Suprapubic skin (tissue), 4 donors: ENCODE measurements at regions not wholly inside any gene's neighbourhood (a gene's known extent, or its start where the extent isn't known, plus 50 kb on each side); places are given as distances from the start of the nearest gene placed in this dataset.

Experiments
- DNase-seq, 2 donors: peaks; one replicate each; pipeline ENCODE4 v3.0.0-alpha.2; 2019; ENCODE audit warnings: low spot score in 2 of 2
- H3K27ac ChIP-seq: fragments of 200-600 bp; sonication (generic); one replicate; pipeline ENCODE4 v1.5.1; 2019
- H3K27me3 ChIP-seq: fragments of 200-600 bp; sonication (generic); one replicate; pipeline ENCODE4 v1.5.1; 2019
- H3K36me3 ChIP-seq: fragments of 200-600 bp; sonication (generic); one replicate; pipeline ENCODE4 v1.5.1; 2019
- H3K4me1 ChIP-seq: fragments of 200-600 bp; sonication (generic); one replicate; pipeline ENCODE4 v1.5.1; 2019
- H3K4me3 ChIP-seq: fragments of 200-600 bp; sonication (generic); one replicate; pipeline ENCODE4 v1.5.1; 2019; ENCODE audit warnings: mild to moderate bottlenecking
- H3K9me3 ChIP-seq: fragments of 200-600 bp; sonication (generic); one replicate; pipeline ENCODE4 v1.5.1; 2019
- EP300 ChIP-seq: sonication (generic); formaldehyde crosslinking; IDR thresholded peaks from one replicate; pipeline ENCODE4 v1.6.1; 2017; ENCODE audit warnings: antibody characterized with exemption
- POLR2A ChIP-seq, 2 donors: fragments of 450-650 bp; IDR thresholded peaks; one replicate each; pipeline ENCODE4 v1.6.1; 2017; ENCODE audit warnings: antibody characterized with exemption in 2 of 2, mild to moderate bottlenecking in 2 of 2, moderate library complexity in 2 of 2
- POLR2AphosphoS5 ChIP-seq, 3 donors: sonication (generic); formaldehyde crosslinking; IDR thresholded peaks; one replicate each; pipeline ENCODE4 v1.6.1; 2017; ENCODE audit warnings: antibody characterized with exemption in 3 of 3
- WGBS: methylation state at CpG from one replicate; pipeline ENCODE4 v1.1.5; 2018; 5-methylcytosine and 5-hydroxymethylcytosine counted together
- TF ChIP-seq, protein P1 (sequence below), 2 donors: fragments of 200-600 bp in 1 of 2; fragments of 450-650 bp in 1 of 2; sonication (generic) in 1 of 2; IDR thresholded peaks; one replicate each; pipeline ENCODE4 v1.5.1; 2016 to 2019; ENCODE audit warnings: antibody characterized with exemption in 2 of 2, mild to moderate bottlenecking in 1 of 2, moderate library complexity in 1 of 2

GRCh38 chr11:112369916-112370315 is 109.3 kb upstream of the PLET1 start:
- Histone ChIP-seq H3K4me1 (no peaks in the 10 kb centered on the region), H3K4me3 (no peak overlapping the region), H3K36me3 (no peaks in the 10 kb centered on the region), H3K9me3 (no peaks in the 10 kb centered on the region), H3K27ac (no peak overlapping the region), H3K27me3 (no peaks in the 10 kb centered on the region)
- 77% methylated on average over 5 of the region's 5 CpGs for WGBS
- TF ChIP-seq POLR2A (IDR thresholded peaks at IDR 0.05) (no peak), EP300 (no peak), POLR2AphosphoS5 (IDR thresholded peaks at IDR 0.05) (no peak)
- TF ChIP-seq, protein P1, sequence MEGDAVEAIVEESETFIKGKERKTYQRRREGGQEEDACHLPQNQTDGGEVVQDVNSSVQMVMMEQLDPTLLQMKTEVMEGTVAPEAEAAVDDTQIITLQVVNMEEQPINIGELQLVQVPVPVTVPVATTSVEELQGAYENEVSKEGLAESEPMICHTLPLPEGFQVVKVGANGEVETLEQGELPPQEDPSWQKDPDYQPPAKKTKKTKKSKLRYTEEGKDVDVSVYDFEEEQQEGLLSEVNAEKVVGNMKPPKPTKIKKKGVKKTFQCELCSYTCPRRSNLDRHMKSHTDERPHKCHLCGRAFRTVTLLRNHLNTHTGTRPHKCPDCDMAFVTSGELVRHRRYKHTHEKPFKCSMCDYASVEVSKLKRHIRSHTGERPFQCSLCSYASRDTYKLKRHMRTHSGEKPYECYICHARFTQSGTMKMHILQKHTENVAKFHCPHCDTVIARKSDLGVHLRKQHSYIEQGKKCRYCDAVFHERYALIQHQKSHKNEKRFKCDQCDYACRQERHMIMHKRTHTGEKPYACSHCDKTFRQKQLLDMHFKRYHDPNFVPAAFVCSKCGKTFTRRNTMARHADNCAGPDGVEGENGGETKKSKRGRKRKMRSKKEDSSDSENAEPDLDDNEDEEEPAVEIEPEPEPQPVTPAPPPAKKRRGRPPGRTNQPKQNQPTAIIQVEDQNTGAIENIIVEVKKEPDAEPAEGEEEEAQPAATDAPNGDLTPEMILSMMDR (IDR thresholded peaks at IDR 0.05), result no peak
- DNase-seq, result no peak

DNA sequence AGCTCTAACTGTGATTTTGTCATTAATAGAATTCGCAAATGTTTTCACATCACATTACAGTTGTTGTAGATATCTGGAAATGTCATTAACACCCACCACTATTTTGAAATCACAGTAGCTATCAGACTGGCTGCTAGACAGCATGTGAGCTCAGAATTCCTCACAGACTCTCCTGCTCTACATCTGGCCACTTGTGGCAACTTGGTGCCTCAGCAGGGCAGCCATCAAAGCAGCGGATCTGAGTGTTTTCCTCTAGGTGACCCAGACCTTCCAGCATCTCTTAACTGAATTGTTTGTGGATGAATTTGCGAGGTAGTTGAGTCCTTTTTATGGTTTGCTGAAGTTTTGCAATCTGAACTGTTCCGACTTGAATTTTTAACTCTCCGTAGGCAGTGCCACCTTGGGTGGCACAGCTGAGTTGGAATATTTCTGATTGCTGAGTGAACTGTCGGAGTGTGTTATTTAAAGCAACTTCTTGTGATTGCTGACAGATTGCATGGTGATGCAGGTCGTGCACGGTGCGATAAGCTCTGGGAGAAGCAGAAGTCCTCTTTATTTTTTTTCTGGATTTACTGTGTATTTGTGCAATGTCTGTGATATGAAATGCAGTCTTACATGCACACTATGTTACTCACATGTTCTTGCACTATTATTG is 114.0 kb upstream of the PLET1 start:
- Histone ChIP-seq H3K27ac (no peak overlapping the region), H3K4me1 (no peaks in the 10 kb centered on the region), H3K9me3 (no peaks in the 10 kb centered on the region), H3K36me3 (no peaks in the 10 kb centered on the region), H3K4me3 (no peak overlapping the region), H3K27me3 (no peaks in the 10 kb centered on the region)
- TF ChIP-seq POLR2AphosphoS5 (IDR thresholded peaks at IDR 0.05) (no peak), EP300 (no peak), POLR2A (IDR thresholded peaks at IDR 0.05) (no peak)
- TF ChIP-seq, protein P1 (IDR thresholded peaks at IDR 0.05), result no peak
- DNase-seq, result no peak
- 84% methylated on average over 9 of the region's 9 CpGs for WGBS

- no peaks in the 10 kb centered on the region for H3K36me3 ChIP-seq
- WGBS, result 89% methylated on average over 4 of the region's 4 CpGs
- DNase-seq, result no peak
- TF ChIP-seq POLR2A (IDR thresholded peaks at IDR 0.05), result no peak
- H3K27ac ChIP-seq, result no peak overlapping the region
- no peaks in the 10 kb centered on the region for H3K9me3 ChIP-seq
- H3K4me3 ChIP-seq, result no peak overlapping the region
- H3K4me1 ChIP-seq, result no peaks in the 10 kb centered on the region
- H3K27me3 ChIP-seq, result no peaks in the 10 kb centered on the region
Measured at GRCh38 chr11:112377946-112378345, 117.3 kb upstream of the PLET1 start.

DNA sequence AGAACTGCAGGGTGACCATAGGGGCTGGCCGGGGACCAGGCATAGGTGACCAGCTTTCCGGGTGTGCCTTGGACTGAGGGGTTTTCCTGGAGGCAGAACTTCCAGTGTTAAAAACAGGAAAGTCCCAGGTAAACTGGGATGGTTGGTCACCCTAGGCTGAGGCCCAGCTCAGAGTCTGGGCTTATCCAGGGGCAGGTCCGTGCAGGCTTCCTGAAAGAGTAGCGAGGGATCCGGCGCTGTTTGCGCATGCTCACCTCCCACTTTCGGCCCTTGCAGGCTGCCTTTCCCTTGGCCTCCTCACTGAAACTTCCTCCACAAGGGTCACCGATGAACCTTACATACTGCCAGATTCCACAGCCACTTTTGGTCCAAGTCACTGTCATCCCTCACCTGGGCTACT is 119.8 kb upstream of the PLET1 start:
- H3K4me1 ChIP-seq, result no peaks in the 10 kb centered on the region
- TF ChIP-seq POLR2A (IDR thresholded peaks at IDR 0.05), result no peak
- TF ChIP-seq POLR2AphosphoS5 (IDR thresholded peaks at IDR 0.05), result no peak
- TF ChIP-seq EP300, result no peak
- TF ChIP-seq, protein P1 (IDR thresholded peaks at IDR 0.05), result no peak
- no peak overlapping the region for H3K27ac ChIP-seq
- no peaks in the 10 kb centered on the region for H3K27me3 ChIP-seq
- no peaks in the 10 kb centered on the region for H3K36me3 ChIP-seq
- no peak overlapping the region for H3K4me3 ChIP-seq
- H3K9me3 ChIP-seq, result peaks cover under 1% of the 10 kb centered on the region
- WGBS, result 92% methylated on average over 9 of the region's 9 CpGs
- no peak for DNase-seq

DNA sequence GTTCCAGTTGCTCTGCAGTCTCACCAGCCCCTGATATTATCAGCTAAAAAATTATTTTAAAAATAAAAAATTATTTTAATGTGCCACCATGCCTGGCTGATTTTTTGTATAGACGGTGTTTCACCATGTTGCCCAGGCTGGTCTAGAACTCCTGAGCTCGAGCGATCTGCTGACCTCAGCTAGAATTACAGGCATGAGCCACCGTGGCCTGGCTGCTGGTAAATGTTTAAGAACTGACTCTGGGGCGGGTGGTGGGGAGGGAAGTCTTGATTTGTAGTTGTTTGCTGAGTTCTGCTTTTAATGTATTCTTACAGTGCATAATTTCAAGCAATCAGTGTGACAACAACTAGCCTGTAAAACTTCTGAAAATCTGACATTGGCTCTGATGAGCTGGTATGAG is 120.9 kb upstream of the PLET1 start:
- Histone ChIP-seq H3K27me3 (no peaks in the 10 kb centered on the region), H3K36me3 (no peaks in the 10 kb centered on the region), H3K4me1 (no peaks in the 10 kb centered on the region), H3K27ac (no peak overlapping the region), H3K4me3 (no peak overlapping the region), H3K9me3 (peaks cover 6% of the 10 kb centered on the region)
- DNase-seq, result no peak
- WGBS, result 84% methylated on average over 5 of the region's 5 CpGs
- TF ChIP-seq POLR2A (IDR thresholded peaks at IDR 0.05), result no peak
- TF ChIP-seq EP300, result no peak
- TF ChIP-seq POLR2AphosphoS5 (IDR thresholded peaks at IDR 0.05), result no peak
- TF ChIP-seq, protein P1 (IDR thresholded peaks at IDR 0.05), result no peak

- Histone ChIP-seq H3K4me1 (no peaks in the 10 kb centered on the region), H3K36me3 (no peaks in the 10 kb centered on the region), H3K27me3 (no peaks in the 10 kb centered on the region), H3K4me3 (no peak overlapping the region), H3K9me3 (peaks cover 6% of the 10 kb centered on the region), H3K27ac (no peak overlapping the region)
- TF ChIP-seq POLR2AphosphoS5 (IDR thresholded peaks at IDR 0.05) (no peak), EP300 (no peak)
- TF ChIP-seq, protein P1 (IDR thresholded peaks at IDR 0.05), result no peak
- 65% methylated on average over 4 of the region's 5 CpGs for WGBS
- no peak for DNase-seq
Measured at GRCh38 chr11:112382561-112382960, 121.9 kb upstream of the PLET1 start.
